ENCODE measurements at regions not wholly inside any gene's neighbourhood (a gene's known extent, or its start where the extent isn't known, plus 50 kb on each side); places are given as distances from the start of the nearest gene placed in this dataset.

GRCh38 chr15:47135267-47135666 lies 582.0 kb upstream of the SEMA6D start:
- POLR2A ChIA-PET, result no interaction called here
- Histone ChIP-seq H3K4me3 (ENCODE audit: low read depth in 2 of 2, low read length in 2 of 2) (no peak overlapping the region), H3K27me3 (ENCODE audit: control insufficient read depth, insufficient read depth, low read length) (no peaks in the 10 kb centered on the region), H3K27ac (ENCODE audit: low read length) (no peak overlapping the region), H3K36me3 (ENCODE audit: control insufficient read depth, insufficient read depth, low read length) (no peaks in the 10 kb centered on the region), H3K4me1 (ENCODE audit: control insufficient read depth, insufficient read depth, low read length) (no peaks in the 10 kb centered on the region), H3K9me3 (ENCODE audit: control insufficient read depth, insufficient read depth, low read depth, low read length) (no peaks in the 10 kb centered on the region; the same call in 1 of the 2 replicates)
- no peak for ATAC-seq
- CTCF ChIA-PET, result no interaction called here
- no TSS peak for BruUV-seq (replicated peaks)
- TF ChIP-seq TCF7L2 (IDR thresholded peaks at IDR 0.05; ENCODE audit: low read depth, low read length), result no peak
- TF ChIP-seq SIN3A (IDR thresholded peaks at IDR 0.05; ENCODE audit: borderline replicate concordance, insufficient read depth, low read depth, low read length), result no peak
- TF ChIP-seq, protein P1, sequence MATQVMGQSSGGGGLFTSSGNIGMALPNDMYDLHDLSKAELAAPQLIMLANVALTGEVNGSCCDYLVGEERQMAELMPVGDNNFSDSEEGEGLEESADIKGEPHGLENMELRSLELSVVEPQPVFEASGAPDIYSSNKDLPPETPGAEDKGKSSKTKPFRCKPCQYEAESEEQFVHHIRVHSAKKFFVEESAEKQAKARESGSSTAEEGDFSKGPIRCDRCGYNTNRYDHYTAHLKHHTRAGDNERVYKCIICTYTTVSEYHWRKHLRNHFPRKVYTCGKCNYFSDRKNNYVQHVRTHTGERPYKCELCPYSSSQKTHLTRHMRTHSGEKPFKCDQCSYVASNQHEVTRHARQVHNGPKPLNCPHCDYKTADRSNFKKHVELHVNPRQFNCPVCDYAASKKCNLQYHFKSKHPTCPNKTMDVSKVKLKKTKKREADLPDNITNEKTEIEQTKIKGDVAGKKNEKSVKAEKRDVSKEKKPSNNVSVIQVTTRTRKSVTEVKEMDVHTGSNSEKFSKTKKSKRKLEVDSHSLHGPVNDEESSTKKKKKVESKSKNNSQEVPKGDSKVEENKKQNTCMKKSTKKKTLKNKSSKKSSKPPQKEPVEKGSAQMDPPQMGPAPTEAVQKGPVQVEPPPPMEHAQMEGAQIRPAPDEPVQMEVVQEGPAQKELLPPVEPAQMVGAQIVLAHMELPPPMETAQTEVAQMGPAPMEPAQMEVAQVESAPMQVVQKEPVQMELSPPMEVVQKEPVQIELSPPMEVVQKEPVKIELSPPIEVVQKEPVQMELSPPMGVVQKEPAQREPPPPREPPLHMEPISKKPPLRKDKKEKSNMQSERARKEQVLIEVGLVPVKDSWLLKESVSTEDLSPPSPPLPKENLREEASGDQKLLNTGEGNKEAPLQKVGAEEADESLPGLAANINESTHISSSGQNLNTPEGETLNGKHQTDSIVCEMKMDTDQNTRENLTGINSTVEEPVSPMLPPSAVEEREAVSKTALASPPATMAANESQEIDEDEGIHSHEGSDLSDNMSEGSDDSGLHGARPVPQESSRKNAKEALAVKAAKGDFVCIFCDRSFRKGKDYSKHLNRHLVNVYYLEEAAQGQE (IDR thresholded peaks at IDR 0.05; ENCODE audit: insufficient read depth in 1 of 2, low read depth in 2 of 2, low read length in 1 of 2), result no peak
- no peak for TF ChIP-seq POLR2AphosphoS5 (IDR thresholded peaks at IDR 0.05; ENCODE audit: low read depth, low read length)
- TF ChIP-seq, protein P2, sequence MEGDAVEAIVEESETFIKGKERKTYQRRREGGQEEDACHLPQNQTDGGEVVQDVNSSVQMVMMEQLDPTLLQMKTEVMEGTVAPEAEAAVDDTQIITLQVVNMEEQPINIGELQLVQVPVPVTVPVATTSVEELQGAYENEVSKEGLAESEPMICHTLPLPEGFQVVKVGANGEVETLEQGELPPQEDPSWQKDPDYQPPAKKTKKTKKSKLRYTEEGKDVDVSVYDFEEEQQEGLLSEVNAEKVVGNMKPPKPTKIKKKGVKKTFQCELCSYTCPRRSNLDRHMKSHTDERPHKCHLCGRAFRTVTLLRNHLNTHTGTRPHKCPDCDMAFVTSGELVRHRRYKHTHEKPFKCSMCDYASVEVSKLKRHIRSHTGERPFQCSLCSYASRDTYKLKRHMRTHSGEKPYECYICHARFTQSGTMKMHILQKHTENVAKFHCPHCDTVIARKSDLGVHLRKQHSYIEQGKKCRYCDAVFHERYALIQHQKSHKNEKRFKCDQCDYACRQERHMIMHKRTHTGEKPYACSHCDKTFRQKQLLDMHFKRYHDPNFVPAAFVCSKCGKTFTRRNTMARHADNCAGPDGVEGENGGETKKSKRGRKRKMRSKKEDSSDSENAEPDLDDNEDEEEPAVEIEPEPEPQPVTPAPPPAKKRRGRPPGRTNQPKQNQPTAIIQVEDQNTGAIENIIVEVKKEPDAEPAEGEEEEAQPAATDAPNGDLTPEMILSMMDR (IDR thresholded peaks at IDR 0.05), result no peak
- intact Hi-C loops (cut with micrococcal nuclease; ENCODE audit: unreplicated experiment) (no loop called here), in situ Hi-C loops (cut with HindIII; ENCODE audit: low pct_unique_long_range_greater_than_20kb, low sequenced_read_pairs) (no loop called here)
- DNase-seq (ENCODE audit: low read depth, low spot score), result no peak

GRCh38 chr15:47136236-47136635 lies 581.1 kb upstream of the SEMA6D start:
- no peak overlapping the region for H3K4me3 ChIP-seq (ENCODE audit: low read depth in 2 of 2, low read length in 2 of 2)
- CTCF ChIA-PET, result no interaction called here

More at GRCh38 chr15:47136236-47136635, 581.1 kb upstream of the SEMA6D start:
- POLR2A ChIA-PET, result no interaction called here
- intact Hi-C loops (cut with micrococcal nuclease; ENCODE audit: unreplicated experiment), result no loop called here
- H3K27ac ChIP-seq (ENCODE audit: low read length), result no peak overlapping the region
- H3K27me3 ChIP-seq (ENCODE audit: control insufficient read depth, insufficient read depth, low read length), result no peaks in the 10 kb centered on the region
- ATAC-seq (no peak), DNase-seq (ENCODE audit: low read depth, low spot score) (no peak)
- TF ChIP-seq, protein P2 (IDR thresholded peaks at IDR 0.05), result no peak
- TF ChIP-seq, protein P1 (IDR thresholded peaks at IDR 0.05; ENCODE audit: insufficient read depth in 1 of 2, low read depth in 2 of 2, low read length in 1 of 2), result no peak
- TF ChIP-seq TCF7L2 (IDR thresholded peaks at IDR 0.05; ENCODE audit: low read depth, low read length), result no peak
- TF ChIP-seq POLR2AphosphoS5 (IDR thresholded peaks at IDR 0.05; ENCODE audit: low read depth, low read length), result no peak
- TF ChIP-seq SIN3A (IDR thresholded peaks at IDR 0.05; ENCODE audit: borderline replicate concordance, insufficient read depth, low read depth, low read length), result no peak
- H3K4me1 ChIP-seq (ENCODE audit: control insufficient read depth, insufficient read depth, low read length), result no peaks in the 10 kb centered on the region
- in situ Hi-C loops (cut with HindIII; ENCODE audit: low pct_unique_long_range_greater_than_20kb, low sequenced_read_pairs), result no loop called here
- BruUV-seq (replicated peaks), result no TSS peak
- no peaks in the 10 kb centered on the region; the same call in 1 of the 2 replicates for H3K9me3 ChIP-seq (ENCODE audit: control insufficient read depth, insufficient read depth, low read depth, low read length)
- no peaks in the 10 kb centered on the region for H3K36me3 ChIP-seq (ENCODE audit: control insufficient read depth, insufficient read depth, low read length)
